ENCODE measurements at regions not wholly inside any gene's neighbourhood (a gene's known extent, or its start where the extent isn't known, plus 50 kb on each side); places are given as distances from the start of the nearest gene placed in this dataset.

DNA sequence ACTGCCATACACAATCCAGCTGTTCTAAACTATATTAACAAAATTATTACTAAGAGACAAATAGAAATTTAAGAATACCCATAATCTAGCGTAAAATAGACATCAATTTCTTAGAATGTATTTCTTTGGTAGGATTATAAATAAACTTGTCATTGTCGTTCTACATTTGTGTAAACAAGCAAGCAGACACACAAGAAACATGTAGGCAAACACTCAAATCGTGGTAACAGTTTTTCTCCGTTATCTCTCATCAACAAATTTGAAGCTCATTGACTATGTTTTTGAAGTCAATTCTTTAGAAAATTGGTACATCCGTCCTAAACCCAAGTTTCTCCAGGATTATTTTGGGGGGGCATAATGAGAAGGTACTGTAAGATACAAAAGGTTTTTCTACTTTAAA lies 832.2 kb downstream of the DTWD2 start:
- TF ChIP-seq, protein P1, sequence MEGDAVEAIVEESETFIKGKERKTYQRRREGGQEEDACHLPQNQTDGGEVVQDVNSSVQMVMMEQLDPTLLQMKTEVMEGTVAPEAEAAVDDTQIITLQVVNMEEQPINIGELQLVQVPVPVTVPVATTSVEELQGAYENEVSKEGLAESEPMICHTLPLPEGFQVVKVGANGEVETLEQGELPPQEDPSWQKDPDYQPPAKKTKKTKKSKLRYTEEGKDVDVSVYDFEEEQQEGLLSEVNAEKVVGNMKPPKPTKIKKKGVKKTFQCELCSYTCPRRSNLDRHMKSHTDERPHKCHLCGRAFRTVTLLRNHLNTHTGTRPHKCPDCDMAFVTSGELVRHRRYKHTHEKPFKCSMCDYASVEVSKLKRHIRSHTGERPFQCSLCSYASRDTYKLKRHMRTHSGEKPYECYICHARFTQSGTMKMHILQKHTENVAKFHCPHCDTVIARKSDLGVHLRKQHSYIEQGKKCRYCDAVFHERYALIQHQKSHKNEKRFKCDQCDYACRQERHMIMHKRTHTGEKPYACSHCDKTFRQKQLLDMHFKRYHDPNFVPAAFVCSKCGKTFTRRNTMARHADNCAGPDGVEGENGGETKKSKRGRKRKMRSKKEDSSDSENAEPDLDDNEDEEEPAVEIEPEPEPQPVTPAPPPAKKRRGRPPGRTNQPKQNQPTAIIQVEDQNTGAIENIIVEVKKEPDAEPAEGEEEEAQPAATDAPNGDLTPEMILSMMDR (IDR thresholded peaks at IDR 0.05): no peak
- no peak for TF ChIP-seq POLR2A (IDR thresholded peaks at IDR 0.05)
